Suprapubic skin (tissue), 4 donors: ENCODE measurements at regions not wholly inside any gene's neighbourhood (a gene's known extent, or its start where the extent isn't known, plus 50 kb on each side); places are given as distances from the start of the nearest gene placed in this dataset.

Source experiments
- EP300 ChIP-seq: sonication (generic); formaldehyde crosslinking; IDR thresholded peaks from one replicate; pipeline ENCODE4 v1.6.1; 2017; ENCODE audit warnings: antibody characterized with exemption
- POLR2A ChIP-seq, 2 donors: fragments of 450-650 bp; IDR thresholded peaks; one replicate each; pipeline ENCODE4 v1.6.1; 2017; ENCODE audit warnings: antibody characterized with exemption in 2 of 2, mild to moderate bottlenecking in 2 of 2, moderate library complexity in 2 of 2
- POLR2AphosphoS5 ChIP-seq, 3 donors: sonication (generic); formaldehyde crosslinking; IDR thresholded peaks; one replicate each; pipeline ENCODE4 v1.6.1; 2017; ENCODE audit warnings: antibody characterized with exemption in 3 of 3
- TF ChIP-seq, protein P1 (sequence below), 2 donors: fragments of 200-600 bp in 1 of 2; fragments of 450-650 bp in 1 of 2; sonication (generic) in 1 of 2; IDR thresholded peaks; one replicate each; pipeline ENCODE4 v1.5.1; 2016 to 2019; ENCODE audit warnings: antibody characterized with exemption in 2 of 2, mild to moderate bottlenecking in 1 of 2, moderate library complexity in 1 of 2

DNA sequence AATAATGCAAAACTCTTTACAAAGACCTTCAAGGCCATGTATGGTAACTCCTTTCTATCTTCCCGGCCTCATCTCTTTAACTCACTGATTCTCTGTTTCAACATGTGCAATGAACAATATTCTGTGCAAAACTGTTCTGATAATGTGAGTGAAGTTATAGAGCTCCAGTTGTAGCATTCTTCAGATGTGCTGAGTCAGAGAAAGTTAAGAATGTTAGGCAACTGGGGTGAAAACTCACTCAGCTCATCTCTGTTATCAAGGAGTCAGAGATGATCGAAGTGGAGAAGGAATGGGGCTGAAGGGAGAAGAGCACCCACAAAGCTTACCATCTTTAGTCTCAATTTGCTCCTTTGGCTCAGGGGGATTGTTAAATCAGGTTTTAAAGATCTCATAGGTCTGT, 344.7 kb upstream of the NPSR1 start:
- TF ChIP-seq, protein P1, sequence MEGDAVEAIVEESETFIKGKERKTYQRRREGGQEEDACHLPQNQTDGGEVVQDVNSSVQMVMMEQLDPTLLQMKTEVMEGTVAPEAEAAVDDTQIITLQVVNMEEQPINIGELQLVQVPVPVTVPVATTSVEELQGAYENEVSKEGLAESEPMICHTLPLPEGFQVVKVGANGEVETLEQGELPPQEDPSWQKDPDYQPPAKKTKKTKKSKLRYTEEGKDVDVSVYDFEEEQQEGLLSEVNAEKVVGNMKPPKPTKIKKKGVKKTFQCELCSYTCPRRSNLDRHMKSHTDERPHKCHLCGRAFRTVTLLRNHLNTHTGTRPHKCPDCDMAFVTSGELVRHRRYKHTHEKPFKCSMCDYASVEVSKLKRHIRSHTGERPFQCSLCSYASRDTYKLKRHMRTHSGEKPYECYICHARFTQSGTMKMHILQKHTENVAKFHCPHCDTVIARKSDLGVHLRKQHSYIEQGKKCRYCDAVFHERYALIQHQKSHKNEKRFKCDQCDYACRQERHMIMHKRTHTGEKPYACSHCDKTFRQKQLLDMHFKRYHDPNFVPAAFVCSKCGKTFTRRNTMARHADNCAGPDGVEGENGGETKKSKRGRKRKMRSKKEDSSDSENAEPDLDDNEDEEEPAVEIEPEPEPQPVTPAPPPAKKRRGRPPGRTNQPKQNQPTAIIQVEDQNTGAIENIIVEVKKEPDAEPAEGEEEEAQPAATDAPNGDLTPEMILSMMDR (IDR thresholded peaks at IDR 0.05): no peak
- TF ChIP-seq POLR2AphosphoS5 (IDR thresholded peaks at IDR 0.05): no peak
- no peak for TF ChIP-seq POLR2A (IDR thresholded peaks at IDR 0.05)
- no peak for TF ChIP-seq EP300
